ENCODE measurements at regions not wholly inside any gene's neighbourhood (a gene's known extent, or its start where the extent isn't known, plus 50 kb on each side); places are given as distances from the start of the nearest gene placed in this dataset.
A peak's percentile ranks its signal among the peaks of the same experiment; 100 is the strongest.

DNA sequence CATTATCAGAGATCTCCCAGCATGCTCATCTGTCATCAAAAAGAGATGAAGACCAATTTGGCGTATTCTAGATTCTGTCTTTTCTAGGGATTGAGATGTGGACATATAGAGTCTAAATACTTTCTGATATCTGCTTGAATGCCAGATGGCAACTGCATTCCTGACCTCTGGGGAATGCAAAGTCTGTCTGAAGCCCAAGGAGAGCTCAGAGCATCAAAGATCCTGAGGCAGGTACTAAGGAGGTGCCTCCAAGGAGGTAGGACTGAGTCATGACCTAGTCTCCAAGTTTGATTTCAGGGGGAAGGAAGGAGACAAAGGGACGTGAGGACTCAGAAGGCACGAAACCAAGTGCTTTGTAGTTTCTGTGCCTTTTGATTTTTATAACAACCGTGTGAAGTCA is 448.4 kb downstream of the HS3ST3B1 start:
- ATAC-seq (no peak), DNase-seq (no peak)
- H3K9me3 Mint-ChIP-seq: no peaks in the 10 kb centered on the region
- H3K4me3 Mint-ChIP-seq: no peak overlapping the region
- H3K27ac Mint-ChIP-seq: no peak overlapping the region
- no peaks in the 10 kb centered on the region for H3K27me3 Mint-ChIP-seq
- peaks cover 15% of the 10 kb centered on the region for H3K4me1 Mint-ChIP-seq

DNA sequence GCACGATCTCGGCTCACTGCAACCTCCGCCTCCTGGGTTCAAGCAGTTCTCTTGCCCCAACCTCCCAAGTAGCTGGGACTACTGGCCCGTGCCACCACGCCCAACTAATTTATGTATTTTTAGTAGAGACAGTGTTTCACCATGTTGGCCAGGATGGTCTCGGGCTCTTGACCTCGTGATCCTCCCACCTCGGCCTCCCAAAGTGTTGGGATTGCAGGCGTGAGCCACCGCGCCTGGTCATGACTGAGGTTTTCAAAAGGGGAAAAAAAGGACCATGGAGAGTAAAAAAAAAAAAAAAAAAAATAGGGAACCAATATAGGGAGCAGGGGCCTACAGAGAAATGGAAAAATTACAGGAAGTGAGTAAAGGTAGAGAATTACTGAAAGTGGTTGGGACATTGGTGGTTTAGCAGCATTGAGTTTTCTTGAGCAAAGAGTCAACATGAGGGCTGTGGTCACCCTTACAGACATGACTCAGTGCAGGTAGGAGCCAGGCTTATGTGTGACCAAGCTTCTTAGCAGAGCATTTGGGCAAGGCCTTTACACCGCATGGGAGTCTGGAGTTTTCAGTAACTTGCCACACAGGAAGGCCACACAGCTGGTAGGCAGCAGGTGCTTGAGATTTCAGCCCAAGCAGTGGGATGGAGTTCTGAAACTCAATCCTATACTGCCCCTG is 447.3 kb downstream of the HS3ST3B1 start:
- H3K4me1 Mint-ChIP-seq: peaks cover 15% of the 10 kb centered on the region
- H3K9me3 Mint-ChIP-seq: no peaks in the 10 kb centered on the region
- ATAC-seq (peak; percentile 92), DNase-seq (peak in 1 of 2 donors; percentile 55)
- H3K27ac Mint-ChIP-seq: no peak overlapping the region
- H3K4me3 Mint-ChIP-seq: no peak overlapping the region
- H3K27me3 Mint-ChIP-seq: no peaks in the 10 kb centered on the region

GRCh38 chr17:14747603-14747950 is 446.7 kb downstream of the HS3ST3B1 start:
- Mint-ChIP-seq H3K27ac (no peak overlapping the region), H3K4me3 (no peak overlapping the region), H3K4me1 (peaks cover 15% of the 10 kb centered on the region), H3K27me3 (no peaks in the 10 kb centered on the region), H3K9me3 (no peaks in the 10 kb centered on the region)
- DNase-seq (no peak), ATAC-seq (no peak)

- Mint-ChIP-seq H3K4me3 (no peak overlapping the region), H3K27ac (peak overlapping the region in 1 of 2 donors; percentile 63), H3K9me3 (no peaks in the 10 kb centered on the region), H3K27me3 (no peaks in the 10 kb centered on the region), H3K4me1 (peaks cover 15% of the 10 kb centered on the region)
- DNase-seq: no peak
- ATAC-seq: no peak
Measured at GRCh38 chr17:14746822-14747602, 446.1 kb downstream of the HS3ST3B1 start.

- DNase-seq (no peak), ATAC-seq (no peak)
- no peak overlapping the region for H3K27ac Mint-ChIP-seq
- H3K9me3 Mint-ChIP-seq: no peaks in the 10 kb centered on the region
- H3K27me3 Mint-ChIP-seq: no peaks in the 10 kb centered on the region
- H3K4me3 Mint-ChIP-seq: no peak overlapping the region
- H3K4me1 Mint-ChIP-seq: peaks cover 15% of the 10 kb centered on the region
Measured at GRCh38 chr17:14745541-14745940, 444.7 kb downstream of the HS3ST3B1 start.

GRCh38 chr17:14744761-14745473 is 444.0 kb downstream of the HS3ST3B1 start:
- Mint-ChIP-seq H3K27me3 (no peaks in the 10 kb centered on the region), H3K4me3 (no peak overlapping the region), H3K27ac (peak overlapping the region in 1 of 2 donors; percentile 15), H3K9me3 (no peaks in the 10 kb centered on the region), H3K4me1 (peaks cover 15% of the 10 kb centered on the region)
- ATAC-seq (peak; percentile 75), DNase-seq (peak in 1 of 2 donors; percentile 37)

DNA sequence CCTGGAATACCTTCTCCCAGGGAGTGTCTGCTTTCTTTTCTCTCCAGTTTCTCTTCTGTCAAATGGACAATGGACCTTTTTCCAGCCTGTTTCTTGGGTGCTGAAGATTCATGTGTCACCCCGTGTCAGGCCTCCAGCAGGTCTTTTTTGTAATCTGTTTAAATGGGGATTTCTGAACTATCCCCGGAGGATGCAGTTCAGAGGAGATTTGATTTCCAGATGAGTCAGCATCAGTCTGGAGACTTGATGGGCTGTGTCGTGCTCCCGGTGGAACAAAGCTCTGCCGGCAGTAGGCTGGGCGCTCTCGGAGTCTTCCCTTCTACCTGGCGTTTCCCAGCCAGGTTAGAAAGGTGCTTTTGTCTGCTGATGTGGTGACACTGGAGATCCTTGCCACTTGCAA is 440.6 kb downstream of the HS3ST3B1 start:
- H3K27ac Mint-ChIP-seq: no peak overlapping the region
- H3K4me3 Mint-ChIP-seq: no peak overlapping the region
- no peaks in the 10 kb centered on the region for H3K9me3 Mint-ChIP-seq
- H3K27me3 Mint-ChIP-seq: no peaks in the 10 kb centered on the region
- no peak for DNase-seq
- no peaks in the 10 kb centered on the region for H3K4me1 Mint-ChIP-seq
- ATAC-seq: no peak

- Mint-ChIP-seq H3K4me3 (no peak overlapping the region), H3K27ac (no peak overlapping the region), H3K9me3 (no peaks in the 10 kb centered on the region), H3K27me3 (no peaks in the 10 kb centered on the region), H3K4me1 (no peaks in the 10 kb centered on the region)
- no peak for DNase-seq
- no peak for ATAC-seq
Measured at GRCh38 chr17:14739656-14740431, 439.0 kb downstream of the HS3ST3B1 start.

DNA sequence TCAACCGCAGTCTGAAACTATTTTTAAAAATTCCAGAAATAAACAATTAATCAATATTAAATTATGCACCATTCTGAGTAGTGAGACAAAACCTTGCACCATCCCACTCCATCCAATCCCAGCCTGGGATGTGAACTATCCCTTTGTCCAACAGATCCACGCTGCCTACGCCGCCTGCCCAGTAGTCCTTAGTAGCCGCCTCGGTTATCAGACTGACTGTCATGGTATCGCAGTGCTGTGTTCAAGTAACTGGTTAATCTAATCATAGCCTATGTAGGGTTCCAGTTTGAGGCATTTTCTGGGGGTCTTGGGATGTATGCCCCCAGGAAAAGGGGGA is 437.7 kb downstream of the HS3ST3B1 start:
- Mint-ChIP-seq H3K27me3 (peaks cover 8% of the 10 kb centered on the region), H3K4me3 (no peak overlapping the region), H3K4me1 (no peaks in the 10 kb centered on the region), H3K9me3 (no peaks in the 10 kb centered on the region), H3K27ac (no peak overlapping the region)
- DNase-seq (no peak), ATAC-seq (no peak)

DNA sequence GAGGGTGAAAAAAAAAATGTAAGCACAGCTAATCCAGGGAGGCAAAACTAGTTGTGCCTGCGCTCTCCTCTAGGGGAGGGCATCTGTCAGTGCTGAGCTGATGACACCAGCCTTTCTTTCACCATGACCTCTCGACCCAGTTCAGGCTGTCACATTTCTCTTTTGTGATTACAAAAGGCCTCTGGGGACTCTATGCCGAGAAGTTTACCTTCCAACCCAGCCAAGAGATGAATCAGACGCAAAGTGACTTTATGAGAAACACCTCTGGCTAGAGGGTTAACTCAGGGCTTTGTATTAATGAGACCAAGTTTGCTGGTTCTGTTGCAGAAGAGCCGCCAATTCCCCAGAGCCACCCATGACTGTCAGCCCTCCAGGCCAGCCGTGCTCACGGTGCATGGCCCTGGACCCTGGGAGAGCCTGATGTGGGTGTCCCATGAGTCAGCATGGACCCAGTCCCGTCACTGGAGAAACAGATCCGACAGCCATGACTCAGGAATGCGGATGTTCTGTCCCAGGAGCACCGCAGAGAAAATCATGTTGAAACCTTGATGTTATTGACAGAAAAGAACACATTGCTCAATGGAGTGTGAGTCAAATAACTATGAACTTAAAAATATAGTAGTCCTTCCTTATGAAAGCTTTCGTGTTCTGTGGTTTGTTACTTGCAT is 437.2 kb downstream of the HS3ST3B1 start:
- Mint-ChIP-seq H3K9me3 (no peaks in the 10 kb centered on the region), H3K27ac (no peak overlapping the region), H3K27me3 (peaks cover 8% of the 10 kb centered on the region), H3K4me1 (no peaks in the 10 kb centered on the region), H3K4me3 (no peak overlapping the region)
- ATAC-seq (no peak), DNase-seq (no peak)

GRCh38 chr17:14736631-14737030 is 435.8 kb downstream of the HS3ST3B1 start:
- no peak for DNase-seq
- H3K27me3 Mint-ChIP-seq: peaks cover 8% of the 10 kb centered on the region
- no peaks in the 10 kb centered on the region for H3K4me1 Mint-ChIP-seq
- H3K4me3 Mint-ChIP-seq: no peak overlapping the region
- ATAC-seq: no peak
- H3K27ac Mint-ChIP-seq: no peak overlapping the region
- H3K9me3 Mint-ChIP-seq: no peaks in the 10 kb centered on the region

GRCh38 chr17:14733376-14733775 is 432.5 kb downstream of the HS3ST3B1 start:
- H3K27me3 Mint-ChIP-seq: peaks cover 8% of the 10 kb centered on the region
- no peak for DNase-seq
- no peak overlapping the region for H3K27ac Mint-ChIP-seq

GRCh38 chr17:14732211-14732610 is 431.3 kb downstream of the HS3ST3B1 start:
- Mint-ChIP-seq H3K4me3 (no peak overlapping the region), H3K27me3 (peaks cover 8% of the 10 kb centered on the region), H3K27ac (no peak overlapping the region), H3K9me3 (no peaks in the 10 kb centered on the region), H3K4me1 (no peaks in the 10 kb centered on the region)
- ATAC-seq: no peak
- DNase-seq: no peak

More at GRCh38 chr17:14733376-14733775, 432.5 kb downstream of the HS3ST3B1 start:
- ATAC-seq: no peak
- Mint-ChIP-seq H3K4me1 (no peaks in the 10 kb centered on the region), H3K9me3 (no peaks in the 10 kb centered on the region), H3K4me3 (no peak overlapping the region)

- Mint-ChIP-seq H3K4me3 (no peak overlapping the region), H3K27me3 (peaks cover 8% of the 10 kb centered on the region), H3K4me1 (no peaks in the 10 kb centered on the region), H3K27ac (no peak overlapping the region), H3K9me3 (no peaks in the 10 kb centered on the region)
- no peak for DNase-seq
- ATAC-seq: no peak
Measured at GRCh38 chr17:14731591-14731990, 430.7 kb downstream of the HS3ST3B1 start.

DNA sequence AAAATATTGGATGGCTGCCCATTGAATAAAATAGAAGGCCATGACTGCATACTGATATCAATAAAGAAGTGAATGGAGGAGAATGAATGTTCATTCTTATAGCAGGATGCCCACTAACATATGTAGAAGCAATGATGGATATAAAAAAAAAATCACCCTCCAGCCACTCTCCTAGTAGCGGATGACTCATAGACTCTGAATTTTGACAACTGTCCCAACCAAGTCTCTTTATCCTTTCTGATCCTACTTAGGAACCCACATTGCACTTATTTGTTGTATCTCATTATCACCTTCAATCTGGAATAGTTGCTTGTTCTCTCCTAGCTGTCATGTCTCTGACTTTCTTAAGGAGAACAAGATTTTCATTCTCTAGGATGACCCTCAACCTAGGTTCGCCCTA is 429.9 kb downstream of the HS3ST3B1 start:
- Mint-ChIP-seq H3K4me1 (no peaks in the 10 kb centered on the region), H3K27ac (no peak overlapping the region), H3K9me3 (no peaks in the 10 kb centered on the region), H3K27me3 (peaks cover 8% of the 10 kb centered on the region), H3K4me3 (no peak overlapping the region)
- ATAC-seq (no peak), DNase-seq (no peak)

Data from stimulated activated naive CD8-positive, alpha-beta T cell treated with anti-CD3 and anti-CD28 coated beads, Interleukin-15, amount 100 ng/mL, for 72 hours (primary cell).